H1 (cell line): ENCODE measurements at regions not wholly inside any gene's neighbourhood (a gene's known extent, or its start where the extent isn't known, plus 50 kb on each side); places are given as distances from the start of the nearest gene placed in this dataset.

ENCODE experiments used
- CTCF ChIP-seq, 3 experiments: IDR thresholded peaks; 1 replicate in 2 of 3; 2 replicates in 1 of 3; pipeline versions ENCODE4 v1.5.1 to v1.6.1; 2011; ENCODE audit warnings: low read length in 3 of 3, mild to moderate bottlenecking in 3 of 3, inconsistent platforms in 2 of 3, low read depth in 1 of 3, moderate library complexity in 1 of 3; ENCODE audit not compliant: insufficient read depth in 1 of 3; ENCODE audit errors: control extremely low read depth in 1 of 3
- EP300 ChIP-seq, 2 experiments: IDR thresholded peaks; 1 replicate in 1 of 2; 2 replicates in 1 of 2; pipeline ENCODE4 v1.6.1; 2011 to 2012; ENCODE audit warnings: low read depth in 2 of 2, low read length in 2 of 2, mild to moderate bottlenecking in 2 of 2, borderline replicate concordance in 1 of 2, inconsistent platforms in 1 of 2, moderate library complexity in 1 of 2
- GABPA ChIP-seq: IDR thresholded peaks from 2 replicates; pipeline ENCODE4 v1.6.1; 2011; ENCODE audit warnings: mild to moderate bottlenecking, low read length, moderate library complexity, borderline replicate concordance; ENCODE audit not compliant: insufficient read depth
- JUN ChIP-seq: IDR thresholded peaks from 2 replicates; pipeline ENCODE4 v1.6.1; 2011; ENCODE audit warnings: low read depth, mild to moderate bottlenecking, improper control_type of control experiment, low read length
- MAFK ChIP-seq: IDR thresholded peaks from 2 replicates; pipeline ENCODE4 v1.6.1; 2012; ENCODE audit warnings: low read depth, mild to moderate bottlenecking, improper control_type of control experiment, low read length
- POLR2A ChIP-seq, 2 experiments: IDR thresholded peaks; 1 replicate in 1 of 2; 2 replicates in 1 of 2; pipeline ENCODE4 v1.6.1; 2011; ENCODE audit warnings: low read depth in 2 of 2, low read length in 2 of 2, mild to moderate bottlenecking in 2 of 2; ENCODE audit errors: control extremely low read depth in 1 of 2
- RAD21 ChIP-seq, 2 experiments: IDR thresholded peaks in 1 of 2; conservative IDR thresholded peaks in 1 of 2; 2 replicates each; pipeline ENCODE4 v1.6.1; 2011; ENCODE audit warnings: low read depth in 2 of 2, low read length in 2 of 2, improper control_type of control experiment in 1 of 2, inconsistent platforms in 1 of 2, mild to moderate bottlenecking in 1 of 2, moderate library complexity in 1 of 2
- SAP30 ChIP-seq: fragments of 300-600 bp; sonication (generic); IDR thresholded peaks from 2 replicates; pipeline ENCODE4 v1.7.1; 2012; ENCODE audit warnings: low read length, moderate library complexity, mild to moderate bottlenecking, inconsistent platforms; ENCODE audit not compliant: insufficient read depth, insufficient replicate concordance
- SIN3A ChIP-seq, 2 experiments: IDR thresholded peaks in 1 of 2; conservative IDR thresholded peaks in 1 of 2; 2 replicates each; pipeline ENCODE4 v1.6.1; 2011 to 2012; ENCODE audit warnings: low read length in 2 of 2, improper control_type of control experiment in 1 of 2, low read depth in 1 of 2, mild to moderate bottlenecking in 1 of 2
- SP1 ChIP-seq: IDR thresholded peaks from 2 replicates; pipeline ENCODE4 v1.6.1; 2011; ENCODE audit warnings: low read depth, low read length
- SUZ12 ChIP-seq: fragments of 200-600 bp; sonication (generic); IDR thresholded peaks from 2 replicates; pipeline ENCODE4 v1.6.1; 2012; ENCODE audit warnings: mild to moderate bottlenecking, inconsistent platforms, low read length, moderate library complexity, mixed read lengths
- USF2 ChIP-seq: IDR thresholded peaks from 2 replicates; pipeline ENCODE4 v1.6.1; 2011; ENCODE audit warnings: low read length, improper control_type of control experiment
- YY1 ChIP-seq: IDR thresholded peaks from 2 replicates; pipeline ENCODE4 v1.6.1; 2011; ENCODE audit warnings: low read depth, mild to moderate bottlenecking, low read length
- ZNF274 ChIP-seq: IDR thresholded peaks from 2 replicates; pipeline ENCODE4 v1.7.0; 2012; ENCODE audit warnings: low read length, borderline replicate concordance; ENCODE audit errors: extremely low read depth

GRCh38 chr4:23484689-23485088, 405.2 kb downstream of the PPARGC1A start:
- TF ChIP-seq GABPA (no peak), CTCF (IDR thresholded peaks at IDR 0.05; ENCODE audit: control extremely low read depth in 1 of 3, insufficient read depth in 1 of 3, low read depth in 1 of 3, low read length in 3 of 3) (no peak), YY1 (no peak), JUN (no peak), USF2 (no peak), EP300 (IDR thresholded peaks at IDR 0.05; ENCODE audit: borderline replicate concordance in 1 of 2, low read depth in 2 of 2, low read length in 2 of 2) (no peak), SP1 (no peak), SAP30 (no peak), POLR2A (IDR thresholded peaks at IDR 0.05; ENCODE audit: control extremely low read depth in 1 of 2, low read depth in 2 of 2, low read length in 2 of 2) (no peak), ZNF274 (no peak), SUZ12 (no peak), MAFK (no peak), RAD21 (IDR thresholded peaks at IDR 0.05 in 1 of 2, conservative IDR thresholded peaks at IDR 0.05 in 1 of 2; ENCODE audit: low read depth in 2 of 2, low read length in 2 of 2) (no peak), SIN3A (conservative IDR thresholded peaks at IDR 0.05 in 1 of 2, IDR thresholded peaks at IDR 0.05 in 1 of 2; ENCODE audit: low read depth in 1 of 2, low read length in 2 of 2) (no peak)
